H1 (cell line): ENCODE measurements at regions not wholly inside any gene's neighbourhood (a gene's known extent, or its start where the extent isn't known, plus 50 kb on each side); places are given as distances from the start of the nearest gene placed in this dataset.

Experiments
- CTCF ChIA-PET: fragments of 300-600 bp; sonication (Branson Sonifier 250); formaldehyde crosslinking; loops from one replicate; lab custom pipeline; 2021; ENCODE audit not compliant: partially characterized antibody; lab: Charles Lee
- POLR2A ChIA-PET: fragments of 300-600 bp; sonication (Branson Sonifier 250); formaldehyde crosslinking; loops from one replicate; lab custom pipeline; 2021; ENCODE audit warnings: inconsistent platforms; ENCODE audit not compliant: partially characterized antibody; lab: Charles Lee
- DNase-seq, 2 experiments: peaks; one replicate each; pipeline versions ENCODE4 v3.0.0 to v3.0.0-alpha.2; 2010 to 2022; ENCODE audit warnings: low spot score in 2 of 2, low read depth in 1 of 2, mixed read lengths in 1 of 2
- FAIRE-seq: peaks from 2 replicates; lab custom pipeline; 2011; peaks lifted over from hg19 to GRCh38; lab: Jason Lieb, UNC
- H2AFZ ChIP-seq: 2 replicates; pipeline ENCODE4 v1.8.1; 2012; ENCODE audit warnings: low read length, inconsistent platforms
- H2AK5ac ChIP-seq: 2 replicates; pipeline ENCODE4 v1.6.1; 2013; ENCODE audit warnings: low read depth, low read length
- H2BK120ac ChIP-seq: replicated peaks from 2 replicates; pipeline ENCODE3; 2013; ENCODE audit warnings: low read depth, low read length, inconsistent platforms
- H2BK12ac ChIP-seq: 2 replicates; pipeline ENCODE4 v1.6.1; 2013; ENCODE audit warnings: low read depth, low read length
- H2BK15ac ChIP-seq: 2 replicates; pipeline ENCODE4 v1.6.1; 2013; ENCODE audit warnings: low read length
- H2BK20ac ChIP-seq: 2 replicates; pipeline ENCODE4 v1.6.1; 2013; ENCODE audit warnings: low read length
- H2BK5ac ChIP-seq: 2 replicates; pipeline ENCODE4 v1.6.1; 2013; ENCODE audit warnings: low read depth, low read length
- H3K14ac ChIP-seq: 2 replicates; pipeline ENCODE4 v1.6.1; 2013; ENCODE audit warnings: inconsistent platforms; ENCODE audit not compliant: insufficient read length
- H3K18ac ChIP-seq: 2 replicates; pipeline ENCODE4 v1.6.1; 2013; ENCODE audit warnings: low read length; ENCODE audit errors: extremely low read depth
- H3K23ac ChIP-seq: 2 replicates; pipeline ENCODE4 v1.6.1; 2013; ENCODE audit warnings: inconsistent platforms; ENCODE audit not compliant: insufficient read length
- H3K23me2 ChIP-seq: 2 replicates; pipeline ENCODE4 v1.6.1; 2013; ENCODE audit warnings: low read depth, low read length
- H3K27ac ChIP-seq: 2 replicates; pipeline ENCODE4 v1.6.1; 2011; ENCODE audit warnings: low read depth, low read length, inconsistent platforms
- H3K27me3 ChIP-seq, 4 experiments: replicated peaks in 1 of 4; 1 replicate in 1 of 4; 2 replicates in 3 of 4; pipeline versions ENCODE4 v1.6.1 to v1.8.1; 2011 to 2013; ENCODE audit warnings: low read length in 3 of 4, mild to moderate bottlenecking in 3 of 4, inconsistent platforms in 2 of 4, mixed read lengths in 2 of 4, moderate library complexity in 1 of 4; ENCODE audit not compliant: control insufficient read depth in 3 of 4, insufficient read depth in 3 of 4; ENCODE audit errors: extremely low read depth in 1 of 4
- H3K36me3 ChIP-seq, 4 experiments: 2 replicates each; pipeline versions ENCODE4 v1.6.1 to v1.8.1; 2011 to 2013; ENCODE audit warnings: mild to moderate bottlenecking in 4 of 4, low read length in 3 of 4, moderate library complexity in 2 of 4, control low read depth in 1 of 4, inconsistent platforms in 1 of 4; ENCODE audit not compliant: insufficient read depth in 4 of 4, control insufficient read depth in 2 of 4
- H3K4ac ChIP-seq: replicated peaks from 2 replicates; pipeline ENCODE3; 2013; ENCODE audit warnings: low read length, low read depth, mixed read lengths, inconsistent platforms; ENCODE audit not compliant: insufficient read length
- H3K4me1 ChIP-seq, 4 experiments: replicated peaks in 1 of 4; 1 replicate in 1 of 4; 2 replicates in 3 of 4; pipeline versions ENCODE4 v1.6.1 to v1.8.1; 2011 to 2013; ENCODE audit warnings: low read length in 3 of 4, inconsistent platforms in 2 of 4, mixed read lengths in 1 of 4; ENCODE audit not compliant: insufficient read depth in 4 of 4, control insufficient read depth in 3 of 4
- H3K4me2 ChIP-seq, 2 experiments: 2 replicates each; pipeline versions ENCODE4 v1.6.1 to v1.8.1; 2011 to 2013; ENCODE audit warnings: low read depth in 2 of 2, low read length in 2 of 2, control low read depth in 1 of 2, inconsistent platforms in 1 of 2, mild to moderate bottlenecking in 1 of 2; ENCODE audit not compliant: insufficient read depth in 1 of 2
- H3K4me3 ChIP-seq, 4 experiments: fragments of 200-600, 300-600 bp in 1 of 4; sonication (generic), shearing (Covaris generic), sonication (Bioruptor Twin) in 1 of 4; 2 replicates each; pipeline versions ENCODE4 v1.5.1 to v1.8.1; 2011 to 2016; ENCODE audit warnings: low read length in 4 of 4, low read depth in 3 of 4, control low read depth in 2 of 4, inconsistent platforms in 2 of 4, mild to moderate bottlenecking in 2 of 4, mixed read lengths in 1 of 4, moderate library complexity in 1 of 4; ENCODE audit not compliant: insufficient read depth in 2 of 4; ENCODE audit errors: extremely low read depth in 1 of 4
- H3K56ac ChIP-seq: replicated peaks from 2 replicates; pipeline ENCODE3; 2013; ENCODE audit warnings: low read depth, mild to moderate bottlenecking, mixed read lengths, low read length, inconsistent platforms; ENCODE audit not compliant: insufficient read length
- H3K79me1 ChIP-seq: 2 replicates; pipeline ENCODE4 v1.6.1; 2013; ENCODE audit warnings: low read depth, low read length, control low read depth
- H3K79me2 ChIP-seq, 2 experiments: 2 replicates each; pipeline versions ENCODE4 v1.6.1 to v1.8.1; 2012 to 2013; ENCODE audit warnings: low read length in 2 of 2, mild to moderate bottlenecking in 2 of 2, inconsistent platforms in 1 of 2; ENCODE audit not compliant: insufficient read depth in 2 of 2, control insufficient read depth in 1 of 2
- H3K9ac ChIP-seq, 4 experiments: replicated peaks in 1 of 4; 1 replicate in 1 of 4; 2 replicates in 3 of 4; pipeline versions ENCODE4 v1.6.1 to v1.8.1; 2011 to 2013; ENCODE audit warnings: low read depth in 3 of 4, low read length in 3 of 4, control low read depth in 2 of 4, mild to moderate bottlenecking in 2 of 4, moderate library complexity in 2 of 4, inconsistent platforms in 1 of 4; ENCODE audit errors: extremely low read depth in 1 of 4
- H3K9me3 ChIP-seq, 2 experiments: 2 replicates each; pipeline versions ENCODE4 v1.6.1 to v1.8.1; 2012 to 2013; ENCODE audit warnings: mild to moderate bottlenecking in 2 of 2, moderate library complexity in 2 of 2, control low read depth in 1 of 2, inconsistent platforms in 1 of 2, low read depth in 1 of 2, low read length in 1 of 2, mixed read lengths in 1 of 2; ENCODE audit not compliant: insufficient read depth in 2 of 2
- H4K20me1 ChIP-seq, 2 experiments: replicated peaks in 1 of 2; 2 replicates each; pipeline versions ENCODE3 to v1.8.1; 2011 to 2013; ENCODE audit warnings: inconsistent platforms in 2 of 2, low read length in 2 of 2, mild to moderate bottlenecking in 1 of 2; ENCODE audit not compliant: insufficient read depth in 2 of 2, control insufficient read depth in 1 of 2
- H4K5ac ChIP-seq: 2 replicates; pipeline ENCODE4 v1.6.1; 2013; ENCODE audit warnings: low read length, low read depth, mixed read lengths, inconsistent platforms; ENCODE audit not compliant: insufficient read length
- H4K8ac ChIP-seq: 2 replicates; pipeline ENCODE4 v1.8.0; 2013; ENCODE audit warnings: mild to moderate bottlenecking, moderate library complexity, low read length, inconsistent platforms; ENCODE audit not compliant: insufficient read depth; ENCODE audit errors: extremely low read depth
- H4K91ac ChIP-seq: replicated peaks from 2 replicates; pipeline ENCODE3; 2013; ENCODE audit warnings: low read length, mixed read lengths, inconsistent platforms; ENCODE audit not compliant: insufficient read length
- ASH2L ChIP-seq: fragments of 200-600, 300-600 bp; sonication (generic); IDR thresholded peaks from one replicate; pipeline ENCODE4 v1.7.1; 2017; ENCODE audit warnings: low read length
- CTBP2 ChIP-seq: IDR thresholded peaks from 2 replicates; pipeline ENCODE4 v1.7.0; 2011; ENCODE audit warnings: borderline replicate concordance, mild to moderate bottlenecking, moderate library complexity, mixed read lengths, low read length; ENCODE audit not compliant: insufficient read depth, insufficient read length
- EGR1 ChIP-seq: IDR thresholded peaks from 2 replicates; pipeline ENCODE4 v1.6.1; 2011; ENCODE audit warnings: low read depth, low read length, borderline replicate concordance
- HDAC6 ChIP-seq: IDR thresholded peaks from one replicate; pipeline ENCODE4 v1.7.1; 2012; ENCODE audit warnings: low read depth, mild to moderate bottlenecking, inconsistent platforms, low read length, moderate library complexity
- KDM5A ChIP-seq: fragments of 200-600 bp; IDR thresholded peaks from 2 replicates; pipeline ENCODE4 v1.7.1; 2012; ENCODE audit warnings: mild to moderate bottlenecking, low read length, inconsistent platforms, mixed read lengths
- POLR2AphosphoS5 ChIP-seq: IDR thresholded peaks from 2 replicates; pipeline ENCODE4 v1.6.1; 2011; ENCODE audit warnings: low read depth, low read length
- RNF2 ChIP-seq: fragments of 200-900, 300-1000 bp; sonication (generic); IDR thresholded peaks from 2 replicates; pipeline ENCODE4 v1.7.1; 2016; ENCODE audit warnings: borderline replicate concordance, low read depth, mild to moderate bottlenecking, antibody characterized with exemption, low read length; ENCODE audit not compliant: poor library complexity, severe bottlenecking; ENCODE audit errors: missing control alignments
- SP2 ChIP-seq: IDR thresholded peaks from 2 replicates; pipeline ENCODE4 v1.6.1; 2012; ENCODE audit warnings: mild to moderate bottlenecking, low read length, inconsistent platforms
- SRF ChIP-seq: IDR thresholded peaks from 2 replicates; pipeline ENCODE4 v1.6.1; 2011; ENCODE audit warnings: mild to moderate bottlenecking, low read depth, low read length, moderate library complexity
- ZNF274 ChIP-seq: IDR thresholded peaks from 2 replicates; pipeline ENCODE4 v1.7.0; 2012; ENCODE audit warnings: low read length, borderline replicate concordance; ENCODE audit errors: extremely low read depth
- WGBS, 2 experiments: shearing (Covaris generic) in 1 of 2; methylation state at CpG; one replicate each; pipeline versions ENCODE4 v1.1.6 to v1.1.7; 2013 to 2015; ENCODE audit warnings: low lambda C conversion rate in 2 of 2, mixed read lengths in 2 of 2, inconsistent platforms in 1 of 2, low coverage in 1 of 2, missing lambda C conversion rate in 1 of 2; ENCODE audit not compliant: insufficient replicate concordance in 2 of 2, insufficient coverage in 1 of 2, insufficient read length in 1 of 2; ENCODE audit errors: extremely low coverage in 1 of 2, missing lambda C conversion rate in 1 of 2; 5-methylcytosine and 5-hydroxymethylcytosine counted together
- TF ChIP-seq, protein P1 (sequence below): IDR thresholded peaks from 2 replicates; pipeline ENCODE4 v1.6.1; 2011; ENCODE audit warnings: low read length, improper control_type of control experiment

- Histone ChIP-seq H2BK15ac (no peak overlapping the region), H4K8ac (no peak overlapping the region), H3K23ac (no peak overlapping the region), H3K4me3 (no peak overlapping the region), H4K5ac (no peak overlapping the region), H3K79me2 (no peaks in the 10 kb centered on the region), H3K18ac (no peak overlapping the region), H2BK5ac (no peak overlapping the region), H3K4me2 (no peak overlapping the region), H3K4ac (no peak overlapping the region), H4K91ac (no peak overlapping the region), H2BK20ac (no peak overlapping the region), H3K9ac (no peak overlapping the region), H3K14ac (no peak overlapping the region), H3K23me2 (no peaks in the 10 kb centered on the region; the same call in 1 of the 2 replicates), H3K56ac (no peak overlapping the region), H3K27me3 (no peaks in the 10 kb centered on the region), H2BK120ac (no peak overlapping the region), H3K79me1 (no peaks in the 10 kb centered on the region), H4K20me1 (no peaks in the 10 kb centered on the region), H2AFZ (no peak overlapping the region), H2AK5ac (no peak overlapping the region), H3K9me3 (no peaks in the 10 kb centered on the region), H3K27ac (no peak overlapping the region), H2BK12ac (no peak overlapping the region), H3K36me3 (no peaks in the 10 kb centered on the region), H3K4me1 (peaks cover 0 to 12% (median 8%) of the 10 kb centered on the region in 4 experiments; a peak in 5 of 7 replicates)
- FAIRE-seq (no peak), DNase-seq (no peak)
- POLR2A ChIA-PET: interaction anchor here (2.3 kb wide), 1 partner anchor 11 kb away, joined by 7 read pairs; no protein-coding TSS in a partner anchor
- CTCF ChIA-PET: interaction anchor here (0.7 to 1.2 kb wide), 2 partner anchors 19 to 402 kb away, joined by 3 to 4 read pairs; no protein-coding TSS in a partner anchor
- 84% methylated on average over 6 of the region's 6 CpGs; no CpG with 5 or more reads in 1 of the 2 experiments for WGBS, 2 experiments
- TF ChIP-seq SRF (no peak), POLR2AphosphoS5 (no peak), HDAC6 (no peak), ASH2L (no peak), SP2 (no peak), RNF2 (no peak), CTBP2 (no peak), EGR1 (no peak), KDM5A (no peak), ZNF274 (no peak)
- TF ChIP-seq, protein P1, sequence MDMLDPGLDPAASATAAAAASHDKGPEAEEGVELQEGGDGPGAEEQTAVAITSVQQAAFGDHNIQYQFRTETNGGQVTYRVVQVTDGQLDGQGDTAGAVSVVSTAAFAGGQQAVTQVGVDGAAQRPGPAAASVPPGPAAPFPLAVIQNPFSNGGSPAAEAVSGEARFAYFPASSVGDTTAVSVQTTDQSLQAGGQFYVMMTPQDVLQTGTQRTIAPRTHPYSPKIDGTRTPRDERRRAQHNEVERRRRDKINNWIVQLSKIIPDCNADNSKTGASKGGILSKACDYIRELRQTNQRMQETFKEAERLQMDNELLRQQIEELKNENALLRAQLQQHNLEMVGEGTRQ: no peak
Measured at GRCh38 chr10:58980826-58981415, 195.5 kb upstream of the PHYHIPL start.
